ENCODE measurements at regions not wholly inside any gene's neighbourhood (a gene's known extent, or its start where the extent isn't known, plus 50 kb on each side); places are given as distances from the start of the nearest gene placed in this dataset.

- Histone ChIP-seq H3K27ac (ENCODE audit: low read depth, low read length, poor library complexity, severe bottlenecking) (no peak overlapping the region), H3K9me3 (ENCODE audit: low read length) (no peaks in the 10 kb centered on the region), H3K4me3 (ENCODE audit: low read depth, low read length, poor library complexity, severe bottlenecking) (no peak overlapping the region), H3K4me2 (ENCODE audit: low read length) (no peak overlapping the region), H3K79me2 (ENCODE audit: insufficient read depth, low read depth, low read length) (no peaks in the 10 kb centered on the region), H3K36me3 (ENCODE audit: insufficient read depth, low read length) (no peaks in the 10 kb centered on the region), H2AFZ (ENCODE audit: low read length) (no peak overlapping the region), H4K20me1 (ENCODE audit: insufficient read depth, low read length) (no peaks in the 10 kb centered on the region), H3K9me2 (ENCODE audit: insufficient read depth, low read length) (no peaks in the 10 kb centered on the region), H3K4me1 (ENCODE audit: insufficient read depth, low read length, poor library complexity, severe bottlenecking) (peaks cover 6% of the 10 kb centered on the region)
- ChIA-PET CTCF (ENCODE audit: unreplicated experiment) (no interaction called here), POLR2A (no interaction called here)
- TF ChIP-seq EZH2phosphoT487 (IDR thresholded peaks at IDR 0.05; ENCODE audit: borderline replicate concordance, low read depth, low read length) (no peak), CTCF (conservative IDR thresholded peaks at IDR 0.05; ENCODE audit: low read length) (no peak)
- intact Hi-C loops (cut with micrococcal nuclease; ENCODE audit: unreplicated experiment): no loop called here
- BruUV-seq (replicated peaks): no TSS peak
- DNase-seq (ENCODE audit: low spot score): no peak
Observed at GRCh38 chr1:201655910-201656309, 117.0 kb downstream of the NAV1 start.

DNA sequence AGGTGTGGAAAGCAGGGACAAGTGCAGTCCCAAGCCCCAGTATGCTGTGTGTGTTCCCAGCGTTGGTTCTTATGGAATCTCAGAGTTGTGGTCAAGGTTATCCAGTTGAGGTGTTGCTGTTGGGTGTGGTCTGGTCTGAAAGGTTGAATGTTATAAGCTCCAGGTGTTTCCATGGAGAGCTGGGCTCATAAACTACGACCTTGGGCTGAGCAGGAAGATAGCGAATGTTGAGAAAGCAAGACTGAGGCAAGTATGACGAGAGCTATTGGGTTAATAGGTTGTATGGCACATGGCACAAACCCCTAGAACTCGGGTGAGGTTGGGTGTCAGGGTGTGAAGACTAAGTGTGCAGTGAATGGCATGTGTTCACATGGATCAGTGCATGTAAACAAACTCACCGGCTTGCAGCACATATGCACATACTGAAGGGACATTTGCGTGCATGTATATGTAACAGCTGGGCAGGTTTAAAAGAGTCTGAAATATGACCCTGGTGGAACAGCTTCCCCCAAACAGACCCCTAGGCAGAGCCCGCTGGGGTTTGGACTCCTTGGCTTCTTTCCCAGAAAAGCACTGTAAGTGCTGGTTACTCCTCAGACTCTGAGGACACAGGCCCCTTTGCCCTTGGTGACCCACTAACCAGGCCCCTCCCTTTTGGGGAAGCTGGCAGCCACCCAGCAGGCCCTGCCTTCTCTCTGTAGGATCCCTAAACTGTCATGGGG is 117.5 kb downstream of the NAV1 start:
- no TSS peak for BruUV-seq (replicated peaks)
- intact Hi-C loops (cut with micrococcal nuclease; ENCODE audit: unreplicated experiment): no loop called here
- Histone ChIP-seq H3K9me3 (ENCODE audit: low read length) (no peaks in the 10 kb centered on the region), H2AFZ (ENCODE audit: low read length) (no peak overlapping the region), H4K20me1 (ENCODE audit: insufficient read depth, low read length) (no peaks in the 10 kb centered on the region), H3K4me2 (ENCODE audit: low read length) (no peak overlapping the region), H3K36me3 (ENCODE audit: insufficient read depth, low read length) (no peaks in the 10 kb centered on the region), H3K4me3 (ENCODE audit: low read depth, low read length, poor library complexity, severe bottlenecking) (no peak overlapping the region), H3K79me2 (ENCODE audit: insufficient read depth, low read depth, low read length) (no peaks in the 10 kb centered on the region), H3K4me1 (ENCODE audit: insufficient read depth, low read length, poor library complexity, severe bottlenecking) (peaks cover 6% of the 10 kb centered on the region), H3K27ac (ENCODE audit: low read depth, low read length, poor library complexity, severe bottlenecking) (no peak overlapping the region), H3K9me2 (ENCODE audit: insufficient read depth, low read length) (no peaks in the 10 kb centered on the region)
- TF ChIP-seq EZH2phosphoT487 (IDR thresholded peaks at IDR 0.05; ENCODE audit: borderline replicate concordance, low read depth, low read length): no peak
- ChIA-PET CTCF (ENCODE audit: unreplicated experiment) (no interaction called here), POLR2A (no interaction called here)
- no peak for DNase-seq (ENCODE audit: low spot score)

GRCh38 chr1:201659572-201659971 is 120.6 kb downstream of the NAV1 start:
- Histone ChIP-seq H4K20me1 (ENCODE audit: insufficient read depth, low read length) (no peaks in the 10 kb centered on the region), H3K27ac (ENCODE audit: low read depth, low read length, poor library complexity, severe bottlenecking) (no peak overlapping the region), H2AFZ (ENCODE audit: low read length) (no peak overlapping the region), H3K4me2 (ENCODE audit: low read length) (no peak overlapping the region), H3K4me3 (ENCODE audit: low read depth, low read length, poor library complexity, severe bottlenecking) (no peak overlapping the region), H3K9me2 (ENCODE audit: insufficient read depth, low read length) (no peaks in the 10 kb centered on the region), H3K79me2 (ENCODE audit: insufficient read depth, low read depth, low read length) (no peaks in the 10 kb centered on the region), H3K4me1 (ENCODE audit: insufficient read depth, low read length, poor library complexity, severe bottlenecking) (no peaks in the 10 kb centered on the region), H3K9me3 (ENCODE audit: low read length) (no peaks in the 10 kb centered on the region), H3K36me3 (ENCODE audit: insufficient read depth, low read length) (no peaks in the 10 kb centered on the region)
- no peak for DNase-seq (ENCODE audit: low spot score)
- no TSS peak for BruUV-seq (replicated peaks)
- CTCF ChIA-PET (ENCODE audit: unreplicated experiment): no interaction called here
- TF ChIP-seq CTCF (conservative IDR thresholded peaks at IDR 0.05; ENCODE audit: low read length): no peak
- no peak for TF ChIP-seq EZH2phosphoT487 (IDR thresholded peaks at IDR 0.05; ENCODE audit: borderline replicate concordance, low read depth, low read length)
- intact Hi-C loops (cut with micrococcal nuclease; ENCODE audit: unreplicated experiment): no loop called here
- POLR2A ChIA-PET: interaction anchor here (0.5 kb wide), 1 partner anchor 109 kb away, joined by 5 read pairs; no protein-coding TSS in a partner anchor

All from OCI-LY7 (cell line).